Stromal cell of bone marrow (primary cell): ENCODE measurements at regions not wholly inside any gene's neighbourhood (a gene's known extent, or its start where the extent isn't known, plus 50 kb on each side); places are given as distances from the start of the nearest gene placed in this dataset.
A peak's percentile ranks its signal among the peaks of the same experiment; 100 is the strongest.
"Not testable (repeated sequence)": the region's sequence is repeated elsewhere in the genome, so short reads cannot be mapped to it uniquely, and the experiment has no call there.

Experiments
- DNase-seq: peaks from one replicate; pipeline ENCODE4 v3.0.0-alpha.2; 2012; ENCODE audit warnings: low read depth

GRCh38 chr5:96319981-96320739 lies 112.9 kb downstream of the PCSK1 start:
- not testable (repeated sequence) for DNase-seq

- no peak for DNase-seq
Measured at GRCh38 chr5:96318569-96319110, 114.4 kb downstream of the PCSK1 start.

GRCh38 chr5:96317945-96318344 lies 115.1 kb downstream of the PCSK1 start:
- DNase-seq = no peak

DNA sequence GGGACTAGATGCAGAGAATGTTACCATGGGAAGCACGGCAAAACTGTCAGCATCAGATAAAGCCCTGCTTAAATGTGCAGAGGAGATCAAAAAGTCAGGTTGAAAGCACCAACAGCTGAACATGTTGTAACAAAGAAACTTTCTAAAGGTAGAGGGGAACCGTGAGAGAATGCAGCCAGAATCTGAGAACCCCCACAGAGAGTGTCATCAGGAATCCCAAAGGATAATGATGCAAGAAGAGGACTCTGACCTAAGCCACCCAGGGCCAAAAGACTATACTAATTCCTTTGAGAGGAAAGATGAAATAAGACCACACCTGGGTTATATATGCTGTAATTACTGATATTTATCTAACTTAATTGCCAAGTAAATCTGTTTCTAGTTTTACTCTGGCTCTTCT lies 116.6 kb downstream of the PCSK1 start:
- no peak for DNase-seq

DNA sequence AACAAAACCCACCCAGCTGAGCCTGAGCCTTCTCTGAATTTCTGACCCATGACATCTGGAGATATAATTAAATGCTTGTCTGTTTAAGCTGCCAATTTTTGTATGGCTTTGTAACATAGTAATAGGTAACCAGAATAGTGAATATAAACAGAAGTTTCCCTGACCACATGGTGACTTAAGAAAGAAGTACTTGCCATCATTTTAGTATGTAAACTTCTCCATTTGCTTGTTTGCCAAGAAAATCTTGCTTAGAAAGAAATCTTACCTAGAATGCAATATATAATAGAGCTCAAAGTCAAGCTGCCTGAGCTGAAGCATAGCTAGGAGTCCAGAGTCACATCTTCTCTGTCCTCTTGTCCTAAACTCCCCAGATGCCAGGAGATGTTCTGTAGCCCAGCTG lies 117.0 kb downstream of the PCSK1 start:
- DNase-seq = no peak

DNA sequence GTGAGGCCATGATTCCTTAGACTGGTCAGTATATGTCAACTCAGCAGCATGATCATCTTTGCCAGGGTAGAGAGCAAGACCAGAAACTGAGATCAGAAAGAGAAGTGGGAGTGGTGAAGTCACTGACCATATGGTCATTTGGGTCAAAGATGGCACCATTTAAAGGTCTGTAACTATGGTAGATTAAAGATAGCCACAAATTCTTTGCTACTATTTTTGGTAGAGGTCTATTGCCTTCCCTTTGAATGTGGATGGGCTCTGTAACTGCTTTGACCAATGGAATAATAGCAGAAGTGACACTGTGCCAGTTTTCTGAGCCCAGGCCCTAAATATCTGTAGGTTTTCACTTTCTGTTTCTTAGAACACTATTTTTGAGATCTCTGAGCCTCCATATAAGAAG lies 117.6 kb downstream of the PCSK1 start:
- DNase-seq = no peak

- DNase-seq = no peak
Measured at GRCh38 chr5:96312383-96312782, 120.7 kb downstream of the PCSK1 start.

DNA sequence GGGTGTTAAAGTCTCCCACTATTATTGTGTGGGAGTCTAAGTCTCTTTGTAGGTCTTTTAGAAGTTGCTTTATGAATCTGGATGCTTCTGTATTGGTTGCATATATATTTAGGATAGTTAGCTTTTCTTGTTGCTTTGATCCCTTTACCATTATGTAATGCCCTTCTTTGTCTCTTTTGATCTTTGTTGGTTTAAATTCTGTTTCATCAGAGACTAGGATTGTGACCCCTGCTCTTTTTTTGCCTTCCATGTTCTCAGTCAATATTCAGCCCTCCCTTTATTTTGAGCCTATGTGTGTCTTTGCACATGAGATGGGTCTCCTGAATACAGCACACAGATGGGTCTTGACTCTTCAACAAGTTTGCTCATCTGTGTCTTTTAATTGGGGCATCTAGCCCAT lies 126.0 kb downstream of the PCSK1 start:
- not testable (repeated sequence) for DNase-seq

- DNase-seq = no peak
Measured at GRCh38 chr5:96302174-96302738, 130.8 kb downstream of the PCSK1 start.

GRCh38 chr5:96300976-96301375 lies 132.1 kb downstream of the PCSK1 start:
- DNase-seq = no peak

- peak; percentile 82 for DNase-seq
Measured at GRCh38 chr5:96297867-96298266, 135.2 kb downstream of the PCSK1 start.

GRCh38 chr5:96297290-96297689 lies 135.8 kb downstream of the PCSK1 start:
- peak; percentile 79 for DNase-seq

DNA sequence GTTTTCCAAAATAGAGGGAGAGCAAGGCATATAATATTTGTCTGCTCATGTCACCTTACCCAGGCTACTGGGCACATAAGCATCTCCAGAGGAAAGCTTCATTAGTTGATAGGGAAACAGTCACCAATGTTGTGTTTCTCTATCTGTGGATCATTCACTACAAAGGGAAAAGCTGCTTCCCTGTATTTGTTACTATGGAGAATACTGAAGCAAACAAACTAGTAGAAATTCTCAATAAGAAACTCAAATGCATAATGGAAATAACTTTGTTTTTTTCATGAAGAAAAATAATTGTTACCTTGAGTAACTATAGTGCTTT lies 138.2 kb downstream of the PCSK1 start:
- no peak for DNase-seq

DNA sequence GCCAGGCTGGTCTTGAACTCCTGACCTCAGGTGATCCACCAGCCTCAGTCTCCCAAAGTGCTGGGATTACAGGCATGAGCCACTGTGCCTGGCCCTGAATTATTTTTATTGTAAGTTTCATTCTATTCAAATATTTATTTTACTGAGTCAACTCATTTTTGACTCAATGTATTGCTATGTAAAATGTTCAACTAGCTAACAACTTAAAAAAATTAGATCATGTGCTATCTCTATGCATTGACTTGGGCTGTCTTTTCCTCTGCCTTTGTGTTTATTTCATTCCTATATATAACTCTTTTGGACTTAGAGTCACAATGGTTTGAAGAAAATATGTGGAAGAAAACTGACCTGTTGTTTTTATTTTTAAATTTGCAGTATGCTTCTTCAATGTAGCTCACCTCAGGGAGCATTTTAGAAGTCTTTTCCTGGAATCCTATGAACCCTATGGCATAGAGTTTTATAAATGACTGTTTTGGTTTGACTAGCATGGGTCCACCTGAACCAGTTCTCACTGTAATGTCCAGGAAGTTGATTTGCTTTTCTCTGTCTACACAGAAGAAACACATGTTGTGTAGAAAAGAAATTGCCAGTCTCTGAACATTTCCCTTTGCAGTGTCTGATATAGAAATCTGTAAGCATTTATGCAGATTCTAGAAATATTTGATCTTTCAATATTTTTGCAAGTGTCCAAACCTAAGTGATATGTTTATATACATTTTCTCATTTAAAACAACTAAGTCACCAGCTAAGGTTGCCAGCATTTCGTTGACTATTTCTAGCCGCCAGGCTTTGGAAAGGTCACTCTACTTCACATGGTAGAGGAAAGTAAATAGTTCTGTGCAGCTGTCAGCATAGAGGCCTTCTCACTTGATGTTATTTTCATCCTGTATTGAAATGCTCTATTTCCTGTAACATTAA lies 138.8 kb downstream of the PCSK1 start:
- no peak for DNase-seq

DNA sequence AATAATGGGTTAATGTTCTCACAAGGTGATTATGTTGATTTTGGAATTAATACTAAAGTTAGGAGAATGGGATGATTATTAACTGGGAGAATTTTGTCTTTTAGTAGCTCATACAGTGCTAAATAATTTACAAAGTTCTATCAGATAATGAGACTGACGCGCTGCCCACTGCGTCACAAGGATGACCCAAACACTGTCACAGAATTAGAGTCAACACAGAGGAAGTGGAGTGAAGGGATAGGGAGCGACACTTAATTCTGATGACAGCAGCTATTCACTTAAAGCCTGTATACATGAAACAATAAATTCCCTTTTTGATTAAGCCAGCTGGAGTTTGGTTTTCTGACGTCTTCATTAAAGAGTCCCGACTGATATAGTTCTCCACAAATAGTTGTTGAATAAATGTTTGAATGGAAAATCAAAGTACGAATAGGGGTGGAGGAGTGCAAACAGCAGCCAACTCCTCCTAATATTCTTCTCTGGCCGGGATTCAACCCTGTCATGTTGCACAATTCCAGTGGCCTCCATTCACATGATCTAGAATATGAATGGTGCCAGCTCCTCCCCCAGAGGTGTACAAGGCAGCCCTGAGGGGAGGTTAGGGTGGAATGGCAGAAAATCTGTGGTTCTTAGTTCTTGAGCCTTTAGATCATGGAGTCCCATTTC lies 140.3 kb downstream of the PCSK1 start:
- no peak for DNase-seq

DNA sequence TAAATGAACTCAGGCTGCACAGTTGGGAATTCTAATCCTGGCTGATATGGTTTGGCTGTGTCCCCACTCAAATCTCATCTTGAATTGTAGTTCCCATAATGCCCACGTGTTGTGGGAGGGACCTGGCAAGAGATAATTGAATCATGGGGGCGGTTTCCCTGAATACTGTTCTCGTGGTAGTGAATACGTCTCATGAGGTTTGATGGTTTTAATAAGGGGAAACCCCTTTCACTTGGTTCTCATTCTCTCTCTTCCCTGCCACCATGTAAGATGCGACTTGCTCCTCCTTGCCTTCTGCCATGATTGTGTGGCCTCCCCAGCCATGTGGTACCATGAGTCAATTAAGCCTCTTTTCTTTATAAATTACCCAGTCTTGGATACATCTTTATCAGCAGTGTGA lies 143.8 kb downstream of the PCSK1 start:
- DNase-seq = not testable (repeated sequence)

- DNase-seq = no peak
Measured at GRCh38 chr5:96288845-96289185, 144.2 kb downstream of the PCSK1 start.

DNA sequence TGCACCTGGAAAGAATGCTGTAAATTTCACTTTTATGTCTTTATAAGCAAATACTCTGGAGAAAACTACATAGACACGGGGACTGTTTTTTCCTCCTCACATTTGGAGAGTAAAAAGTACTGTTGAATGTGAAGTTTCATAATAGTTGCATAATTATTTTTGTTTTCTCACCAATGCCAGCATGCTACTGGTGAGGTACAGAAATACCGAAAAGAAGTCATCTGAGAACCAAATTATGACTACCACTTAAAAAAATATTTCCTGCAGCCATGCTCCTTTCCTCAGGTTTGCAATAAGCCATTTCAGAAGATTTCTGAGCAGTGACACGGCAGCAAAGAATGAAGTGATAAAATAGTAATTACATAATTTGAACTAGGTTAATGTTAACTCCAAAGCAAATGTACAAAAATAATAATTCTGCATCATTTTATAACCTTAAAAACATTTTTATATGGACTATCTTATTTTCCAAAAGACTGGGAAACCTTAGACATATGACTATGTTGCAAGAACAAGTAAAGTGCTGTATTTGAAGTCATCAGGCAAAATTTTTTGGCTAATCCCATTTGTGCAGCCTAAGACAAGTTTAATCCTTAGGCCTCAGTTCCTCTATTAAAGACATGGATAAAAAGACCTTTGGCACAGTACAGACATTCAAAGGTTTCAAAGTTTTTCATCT lies 144.7 kb downstream of the PCSK1 start:
- DNase-seq = no peak

GRCh38 chr5:96287136-96287535 lies 145.9 kb downstream of the PCSK1 start:
- no peak for DNase-seq

DNA sequence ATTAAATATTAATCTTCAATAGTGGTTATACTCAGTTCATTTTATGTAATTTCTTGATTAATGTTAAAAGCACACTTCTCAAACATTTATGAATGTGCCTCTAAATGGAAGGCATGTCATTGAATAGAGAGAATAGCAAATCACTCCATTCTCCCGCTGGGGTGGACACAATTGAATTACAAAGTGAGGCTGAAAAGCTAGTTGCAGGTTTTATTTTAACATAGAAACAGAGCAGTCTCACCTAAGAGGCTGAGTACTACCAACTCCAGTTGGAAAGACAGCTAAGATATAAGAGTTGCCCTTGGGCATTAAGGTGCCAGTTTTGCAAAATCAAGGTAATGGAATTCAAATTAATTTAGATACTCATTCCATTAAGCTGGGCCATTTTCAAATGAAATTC lies 147.2 kb downstream of the PCSK1 start:
- no peak for DNase-seq

GRCh38 chr5:96284727-96285389 lies 148.2 kb downstream of the PCSK1 start:
- no peak for DNase-seq
